ENCODE measurements at regions not wholly inside any gene's neighbourhood (a gene's known extent, or its start where the extent isn't known, plus 50 kb on each side); places are given as distances from the start of the nearest gene placed in this dataset.
"Not testable (repeated sequence)": the region's sequence is repeated elsewhere in the genome, so short reads cannot be mapped to it uniquely, and the experiment has no call there.

- 81 to 84% (median 83%) methylated on average over 2 of the region's 2 CpGs for WGBS, 3 donors
- no peak overlapping the region for H3K27ac ChIP-seq (ENCODE audit: low read depth, low read length)
Observed at GRCh38 chr2:226467633-226468032, 332.0 kb downstream of the IRS1 start.

- 47 to 65% (median 60%) methylated on average over 6 of the region's 6 CpGs for WGBS, 3 donors
- no peak overlapping the region for H3K27ac ChIP-seq (ENCODE audit: low read depth, low read length)
Observed at GRCh38 chr2:226467221-226467620, 332.4 kb downstream of the IRS1 start.

GRCh38 chr2:226466589-226466988 is 333.0 kb downstream of the IRS1 start:
- WGBS, 3 donors, result 66 to 79% (median 77%) methylated on average over 2 of the region's 2 CpGs
- H3K27ac ChIP-seq (ENCODE audit: low read depth, low read length), result no peak overlapping the region

- 61 to 84% (median 80%) methylated on average over 1 of the region's 1 CpG for WGBS, 3 donors
Observed at GRCh38 chr2:226466124-226466523, 333.5 kb downstream of the IRS1 start.

GRCh38 chr2:226464380-226464779 is 335.2 kb downstream of the IRS1 start:
- H3K27ac ChIP-seq (ENCODE audit: low read depth, low read length), result no peak overlapping the region
- 58 to 79% (median 78%) methylated on average over 4 of the region's 4 CpGs for WGBS, 3 donors

More at GRCh38 chr2:226466124-226466523, 333.5 kb downstream of the IRS1 start:
- H3K27ac ChIP-seq (ENCODE audit: low read depth, low read length), result no peak overlapping the region

- WGBS, 3 donors, result 91 to 95% (median 92%) methylated on average over 2 of the region's 2 CpGs
- H3K27ac ChIP-seq (ENCODE audit: low read depth, low read length), result no peak overlapping the region
Observed at GRCh38 chr2:226463154-226463553, 336.5 kb downstream of the IRS1 start.

GRCh38 chr2:226461981-226462380 is 337.6 kb downstream of the IRS1 start:
- 48 to 82% (median 63%) methylated on average over 4 of the region's 4 CpGs for WGBS, 3 donors
- H3K27ac ChIP-seq (ENCODE audit: low read depth, low read length), result no peak overlapping the region

GRCh38 chr2:226456144-226456543 is 343.5 kb downstream of the IRS1 start:
- WGBS, 3 donors, result 91 to 100% (median 96%) methylated on average over 1 of the region's 1 CpG
- not testable (repeated sequence) for H3K27ac ChIP-seq (ENCODE audit: low read depth, low read length)

- H3K27ac ChIP-seq (ENCODE audit: low read depth, low read length), result no peak overlapping the region
- WGBS, 3 donors, result 74 to 97% (median 96%) methylated on average over 2 of the region's 2 CpGs
Observed at GRCh38 chr2:226452768-226453167, 346.9 kb downstream of the IRS1 start.

GRCh38 chr2:226451486-226451885 is 348.1 kb downstream of the IRS1 start:
- no peak overlapping the region for H3K27ac ChIP-seq (ENCODE audit: low read depth, low read length)
- 81 to 92% (median 88%) methylated on average over 2 of the region's 2 CpGs for WGBS, 3 donors

- 86 to 94% (median 92%) methylated on average over 6 of the region's 6 CpGs for WGBS, 3 donors
Observed at GRCh38 chr2:226450141-226450540, 349.5 kb downstream of the IRS1 start.

GRCh38 chr2:226447338-226448300 is 352.0 kb downstream of the IRS1 start:
- no peak overlapping the region for H3K27ac ChIP-seq (ENCODE audit: low read depth, low read length)
- 61 to 85% (median 83%) methylated on average over 5 of the region's 5 CpGs for WGBS, 3 donors

More at GRCh38 chr2:226450141-226450540, 349.5 kb downstream of the IRS1 start:
- no peak overlapping the region for H3K27ac ChIP-seq (ENCODE audit: low read depth, low read length)

- H3K27ac ChIP-seq (ENCODE audit: low read depth, low read length), result no peak overlapping the region
Observed at GRCh38 chr2:226446406-226447001, 353.1 kb downstream of the IRS1 start.

GRCh38 chr2:226445216-226445861 is 354.3 kb downstream of the IRS1 start:
- WGBS, 3 donors, result 81 to 92% (median 89%) methylated on average over 5 of the region's 5 CpGs
- no peak overlapping the region for H3K27ac ChIP-seq (ENCODE audit: low read depth, low read length)

More at GRCh38 chr2:226446406-226447001, 353.1 kb downstream of the IRS1 start:
- WGBS, 3 donors, result 36 to 76% (median 44%) methylated on average over 3 of the region's 3 CpGs

GRCh38 chr2:226443112-226443511 is 356.5 kb downstream of the IRS1 start:
- WGBS, 3 donors, result 87 to 91% (median 89%) methylated on average over 5 of the region's 5 CpGs
- no peak overlapping the region for H3K27ac ChIP-seq (ENCODE audit: low read depth, low read length)

GRCh38 chr2:226440127-226440918 is 359.3 kb downstream of the IRS1 start:
- H3K27ac ChIP-seq (ENCODE audit: low read depth, low read length), result no peak overlapping the region
- 57 to 65% (median 62%) methylated on average over 3 of the region's 3 CpGs for WGBS, 3 donors

- no peak overlapping the region for H3K27ac ChIP-seq (ENCODE audit: low read depth, low read length)
Observed at GRCh38 chr2:226439337-226439736, 360.3 kb downstream of the IRS1 start.

GRCh38 chr2:226435146-226435545 is 364.5 kb downstream of the IRS1 start:
- H3K27ac ChIP-seq (ENCODE audit: low read depth, low read length), result no peak overlapping the region
- WGBS, 3 donors, result 54 to 65% (median 61%) methylated on average over 5 of the region's 5 CpGs

More at GRCh38 chr2:226439337-226439736, 360.3 kb downstream of the IRS1 start:
- WGBS, 3 donors, result 53 to 83% (median 55%) methylated on average over 6 of the region's 6 CpGs

Data from adipose tissue (tissue), 3 donors.